NCI-H748 (cell line): ENCODE measurements at regions not wholly inside any gene's neighbourhood (a gene's known extent, or its start where the extent isn't known, plus 50 kb on each side); places are given as distances from the start of the nearest gene placed in this dataset.

Source experiments
- DNase-seq: peaks from one replicate; lab custom pipeline; 2025; ENCODE audit not compliant: unreplicated experiment; lab: John Stamatoyannopoulos, UW

DNA sequence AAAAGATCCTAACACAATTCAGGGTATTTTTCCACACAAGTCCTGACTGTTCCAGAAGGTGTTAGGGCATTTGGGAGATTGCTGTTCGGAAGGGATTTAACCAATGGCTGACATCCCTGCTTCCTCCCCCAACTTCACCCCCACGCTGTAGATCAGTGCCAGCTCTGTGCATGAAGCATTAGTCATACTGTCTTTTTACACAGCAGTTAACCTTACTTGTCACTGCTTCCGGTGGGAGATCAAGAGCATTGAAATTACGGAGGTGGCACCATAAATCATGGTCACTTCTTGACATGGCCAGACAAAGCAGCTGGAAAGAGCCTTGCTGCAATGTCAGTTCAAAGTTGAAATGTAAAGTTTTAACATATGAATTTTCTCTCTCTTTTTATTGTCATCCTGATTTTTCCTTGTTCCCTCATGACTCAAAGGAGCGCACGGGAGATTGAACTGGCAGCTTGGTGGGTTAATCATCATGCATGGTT, 70.2 kb downstream of the HRH4 start:
- peak; percentile 54 for DNase-seq

DNA sequence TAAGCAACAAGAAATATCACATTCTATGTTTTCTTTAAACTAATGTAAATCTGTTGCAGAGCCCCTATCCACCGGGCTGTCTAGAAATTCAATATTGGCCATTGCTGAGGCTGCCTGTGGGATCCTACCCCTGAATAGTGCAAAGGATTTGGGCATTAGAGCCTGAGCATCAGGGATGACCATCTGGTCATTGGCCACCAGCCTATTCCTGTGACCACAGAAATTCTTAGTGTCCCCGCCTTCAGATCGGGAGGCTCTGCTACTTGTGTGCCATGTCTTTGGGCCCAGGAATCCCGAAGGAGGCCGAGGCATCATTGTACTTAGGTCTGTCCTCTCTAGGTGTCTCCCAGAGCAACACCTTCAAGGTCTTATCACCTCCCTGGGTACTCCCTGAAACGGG, 73.8 kb downstream of the HRH4 start:
- no peak for DNase-seq

GRCh38 chr18:24534737-24535136, 74.3 kb downstream of the HRH4 start:
- no peak for DNase-seq

- DNase-seq: no peak
Measured at GRCh38 chr18:24535527-24536295, 75.3 kb downstream of the HRH4 start.

- DNase-seq: no peak
Measured at GRCh38 chr18:24536326-24536725, 75.9 kb downstream of the HRH4 start.

DNA sequence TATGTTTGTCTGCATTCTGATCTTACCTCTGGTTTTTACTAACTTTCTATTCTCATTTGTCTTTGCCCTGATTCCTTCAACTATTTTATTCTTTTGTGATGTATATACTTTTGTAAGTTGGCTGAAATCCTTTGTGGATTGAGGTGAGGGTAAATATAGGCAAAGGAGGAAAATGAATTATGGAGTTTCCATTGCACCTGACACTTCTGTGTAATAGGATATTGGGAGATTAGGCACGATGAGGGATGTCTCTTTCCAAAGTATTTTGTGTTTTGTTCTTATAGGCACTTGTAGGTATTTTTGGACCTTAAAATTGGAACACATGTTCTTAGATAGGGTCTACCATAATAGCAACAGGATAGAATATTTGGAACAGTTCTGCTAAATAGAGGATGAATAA, 76.4 kb downstream of the HRH4 start:
- no peak for DNase-seq

- peak; percentile 63 for DNase-seq
Measured at GRCh38 chr18:24538414-24539264, 78.2 kb downstream of the HRH4 start.

DNA sequence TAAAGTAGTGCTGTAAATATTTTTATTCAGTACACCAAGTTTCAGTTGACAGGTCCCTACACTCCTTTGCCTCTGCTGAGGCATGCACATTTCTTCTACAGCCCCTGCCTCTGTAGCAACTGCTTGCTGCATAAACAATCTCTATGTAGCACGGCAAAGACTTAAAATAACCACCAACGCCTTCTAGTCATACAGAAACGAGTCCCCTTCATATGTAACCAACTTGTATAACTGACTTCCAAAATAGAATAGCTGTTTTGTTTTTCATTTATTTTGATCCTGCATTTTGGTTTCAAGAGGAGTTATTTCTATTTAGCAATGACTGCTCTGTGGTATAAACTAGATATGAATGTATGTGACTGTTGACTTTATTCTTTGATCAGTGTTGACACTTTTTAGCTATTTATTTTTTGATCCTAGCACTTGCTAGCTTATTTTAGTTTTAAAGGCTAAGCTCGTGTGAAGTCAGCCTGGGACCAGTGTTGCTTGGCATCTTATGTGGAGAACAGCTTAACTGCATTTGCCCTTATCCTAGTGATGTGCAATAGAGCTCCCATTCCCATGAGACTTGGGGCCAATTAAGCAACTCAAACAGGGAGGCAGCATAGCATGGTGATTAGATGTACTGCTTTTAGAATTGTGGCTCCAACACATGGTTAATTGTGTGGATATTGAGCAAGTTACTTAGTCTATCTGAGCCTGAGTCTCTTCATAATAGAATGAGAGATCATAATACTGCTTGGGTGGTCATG, 79.6 kb downstream of the HRH4 start:
- DNase-seq: no peak

DNA sequence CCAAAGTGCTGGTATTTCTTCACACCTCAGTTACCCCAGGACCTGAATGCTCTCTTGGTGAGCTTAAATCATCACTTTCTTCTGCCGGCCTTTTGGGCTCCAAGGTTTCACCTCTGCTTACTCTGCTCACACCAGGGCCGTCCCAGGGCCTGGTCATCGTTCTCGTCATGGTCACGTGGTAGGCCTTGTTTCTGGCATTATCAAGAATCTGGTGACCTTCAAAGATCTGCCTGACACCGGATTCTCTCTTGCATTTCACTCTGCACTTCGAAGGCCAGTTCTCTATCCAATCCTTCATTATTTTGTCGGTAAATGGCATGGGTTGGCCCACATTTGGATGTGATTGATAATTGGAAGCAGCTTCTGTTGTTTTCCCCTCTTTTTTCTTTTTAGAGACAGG, 80.5 kb downstream of the HRH4 start:
- no peak for DNase-seq

DNA sequence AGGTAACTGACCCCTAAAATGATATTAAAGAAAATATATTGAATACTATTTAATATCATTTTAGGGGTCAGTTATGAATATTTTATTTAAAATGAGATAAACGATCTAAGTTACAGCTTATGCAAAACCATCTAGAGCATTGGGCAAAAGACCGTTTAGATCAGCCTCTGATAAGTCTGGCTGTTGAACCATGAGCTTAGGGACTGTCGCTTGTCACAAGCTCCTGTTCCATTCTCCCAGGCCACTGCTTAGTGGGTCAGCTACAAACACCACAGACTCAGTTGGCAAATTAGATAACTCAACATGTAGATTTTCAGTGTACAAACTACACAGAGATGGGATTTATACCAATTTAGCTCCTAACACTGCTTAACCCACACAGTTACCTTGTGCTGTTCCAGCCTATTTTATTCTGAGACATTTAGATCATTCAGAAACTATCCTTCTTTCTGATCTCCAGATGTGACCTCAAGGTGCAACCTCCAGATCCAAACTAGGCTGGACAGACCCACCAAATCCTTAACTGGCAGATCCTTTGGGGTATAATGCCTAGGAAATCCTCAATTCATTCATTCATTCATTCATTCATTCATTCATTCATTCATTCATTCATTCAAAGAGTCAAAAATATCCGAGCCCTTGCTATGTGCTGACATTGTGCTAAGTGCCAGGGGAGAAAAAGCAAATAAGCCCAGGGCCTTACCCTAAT, 82.8 kb downstream of the HRH4 start:
- no peak for DNase-seq

DNA sequence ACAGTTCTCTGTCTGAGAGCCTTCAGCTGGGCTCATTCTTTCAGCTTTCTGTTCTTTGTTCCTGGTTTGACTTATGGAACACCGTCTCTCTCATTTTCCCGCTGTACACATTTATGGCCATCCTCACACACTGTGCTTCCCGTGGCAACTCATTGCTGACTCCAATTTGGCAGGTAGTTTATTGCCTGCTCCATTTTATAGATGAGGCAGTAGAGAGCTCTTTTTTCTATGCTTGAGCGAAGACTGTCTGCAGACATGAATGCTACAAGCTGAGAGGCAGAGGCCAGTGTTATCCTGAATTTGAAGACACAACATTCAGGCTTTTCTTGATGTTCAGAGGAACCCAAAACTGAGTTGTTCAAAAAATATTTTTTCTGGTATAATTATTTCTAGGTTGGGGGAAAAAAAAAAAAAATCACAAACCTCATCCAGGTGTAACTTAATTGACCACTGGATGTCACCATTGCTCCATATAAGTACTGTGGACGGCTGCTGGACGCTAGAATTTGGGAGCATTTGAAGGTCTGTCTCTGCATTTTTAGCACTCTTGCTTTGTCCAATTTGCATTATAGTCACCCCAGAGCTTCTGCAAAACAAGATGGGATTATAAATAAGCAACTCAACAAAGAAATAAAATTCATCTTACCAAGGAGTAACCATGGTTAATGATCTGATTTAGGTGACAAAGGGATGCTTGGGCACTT, 83.5 kb downstream of the HRH4 start:
- peak; percentile 54 for DNase-seq

DNA sequence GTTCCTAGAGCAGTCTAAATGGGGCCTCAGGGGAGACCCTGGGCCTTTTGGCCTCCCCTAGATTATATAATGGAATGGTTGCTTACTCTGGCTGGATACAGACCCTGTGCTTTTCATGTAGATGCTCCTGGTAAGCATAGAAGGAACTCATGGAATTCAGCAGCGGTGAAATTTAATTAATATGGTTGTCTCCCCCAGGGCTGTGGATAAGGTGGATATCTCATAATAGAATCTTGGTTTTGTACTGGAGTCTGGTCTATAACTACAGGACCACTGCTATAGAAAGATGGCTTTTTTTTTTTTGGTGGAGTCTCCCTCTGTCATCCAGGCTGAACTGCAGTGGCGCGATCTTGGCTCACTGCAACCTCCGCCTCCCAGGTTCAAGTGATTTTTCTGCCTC, 84.5 kb downstream of the HRH4 start:
- DNase-seq: no peak

DNA sequence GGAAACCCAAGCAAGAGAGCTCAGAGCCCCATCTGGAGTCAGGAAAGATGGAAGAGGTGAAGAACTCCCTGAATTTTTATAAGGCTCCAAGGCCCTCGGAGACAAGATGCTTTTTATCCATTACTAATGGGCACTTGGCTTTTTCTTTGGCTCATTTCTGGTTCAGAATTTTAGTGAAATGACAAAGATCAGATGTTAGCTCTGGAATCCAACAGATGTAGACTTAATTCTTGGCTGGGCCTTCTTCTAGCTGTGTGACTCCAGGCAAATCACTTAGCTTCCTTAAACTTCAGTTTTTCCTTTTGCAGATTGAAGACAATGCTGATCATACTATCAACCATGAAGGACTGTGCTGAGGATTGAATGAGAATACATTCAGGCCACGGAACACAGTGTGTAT, 85.2 kb downstream of the HRH4 start:
- DNase-seq: no peak

DNA sequence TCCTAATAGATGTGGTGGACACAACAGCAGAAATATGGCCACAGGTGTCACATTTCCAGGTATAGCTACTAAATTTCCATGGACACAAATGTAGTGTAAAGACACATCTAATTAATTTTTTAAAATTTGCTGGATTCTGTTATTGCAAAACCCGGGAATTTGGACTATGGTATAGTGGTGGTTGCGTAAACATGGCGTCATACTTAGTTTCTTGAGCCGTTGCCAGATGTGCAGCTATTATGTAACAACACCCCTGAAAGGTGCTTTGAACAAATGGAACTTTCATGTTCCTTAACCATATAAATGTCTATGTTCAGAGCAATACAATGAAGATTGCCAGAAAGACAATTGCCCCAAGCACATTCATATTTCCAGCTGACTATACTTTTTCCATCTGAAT, 85.9 kb downstream of the HRH4 start:
- no peak for DNase-seq

- DNase-seq: no peak
Measured at GRCh38 chr18:24548583-24548982, 88.1 kb downstream of the HRH4 start.

DNA sequence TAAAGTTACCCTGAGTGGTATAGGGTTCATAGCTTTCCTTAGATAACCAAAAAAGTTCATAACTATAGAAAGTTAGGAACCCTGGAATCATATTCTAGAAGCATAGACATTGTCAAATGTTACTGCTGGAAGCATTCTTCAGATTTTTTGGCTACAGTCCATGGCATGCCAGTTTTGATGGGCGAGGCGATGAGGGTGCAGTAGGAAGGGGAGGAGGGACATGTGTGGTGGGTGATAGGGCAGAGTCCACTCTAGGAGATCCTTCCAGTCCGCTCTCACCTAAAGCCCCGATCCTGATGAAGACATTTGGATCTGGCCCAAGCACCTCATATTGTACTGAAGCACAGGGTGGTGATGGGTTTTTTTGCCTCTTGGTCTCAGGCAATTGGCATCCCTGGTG, 91.8 kb downstream of the HRH4 start:
- DNase-seq: no peak

DNA sequence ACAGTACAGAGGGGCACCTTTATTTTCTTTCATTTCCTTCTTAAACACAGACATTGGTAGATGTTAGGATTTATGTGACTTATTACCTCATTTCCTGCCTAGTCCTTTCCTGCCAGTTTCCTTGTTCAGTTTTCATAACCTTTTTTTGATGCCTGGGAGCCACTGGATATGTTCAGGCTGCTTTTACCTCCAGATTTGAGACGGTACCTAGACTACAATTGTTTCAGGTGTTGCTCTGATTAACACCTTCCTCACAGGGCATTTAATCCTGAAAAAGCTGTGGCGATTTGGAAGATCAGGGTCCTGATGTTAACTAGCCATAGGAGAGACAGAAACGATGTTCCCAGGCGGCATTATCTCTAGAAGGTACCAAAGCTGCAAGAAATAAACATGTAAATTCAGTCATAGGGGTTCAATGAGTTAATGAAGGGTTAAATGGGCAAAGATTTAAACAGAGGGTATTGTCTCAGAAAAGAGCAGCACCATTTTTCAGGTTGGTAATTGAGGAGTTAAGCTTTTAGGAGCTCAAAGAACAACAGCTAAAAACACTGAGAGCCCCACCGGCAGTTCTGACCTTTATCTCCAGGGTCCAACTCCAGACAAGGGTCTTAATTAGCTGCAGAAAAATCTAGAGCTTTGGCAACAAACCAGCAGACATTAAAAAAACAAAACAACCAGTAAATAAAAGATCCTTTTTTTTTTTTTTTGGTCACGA, 93.3 kb downstream of the HRH4 start:
- DNase-seq: peak; percentile 49

- DNase-seq: no peak
Measured at GRCh38 chr18:24558403-24558802, 98.0 kb downstream of the HRH4 start.

DNA sequence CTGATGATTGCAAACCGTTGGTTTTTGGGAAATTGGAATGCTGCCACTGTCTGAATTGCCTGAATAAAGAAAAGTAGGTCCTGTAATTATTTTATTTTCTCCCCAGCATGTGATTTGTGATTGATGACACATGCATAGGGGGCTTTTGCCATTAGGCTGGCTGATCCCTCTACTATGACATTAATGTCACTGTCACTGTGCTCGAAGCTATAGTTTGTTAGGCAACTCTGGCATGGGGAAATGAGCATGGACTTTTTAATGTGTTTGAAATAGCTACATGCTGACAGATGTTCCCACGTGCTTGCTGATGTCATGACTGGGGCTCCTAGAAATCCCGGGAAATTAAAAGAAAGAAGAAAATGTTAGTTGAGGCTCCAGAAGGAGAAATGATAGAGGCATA, 99.1 kb downstream of the HRH4 start:
- DNase-seq: no peak

- DNase-seq: no peak
Measured at GRCh38 chr18:24560511-24560981, 100.1 kb downstream of the HRH4 start.
